ENCODE measurements at regions not wholly inside any gene's neighbourhood (a gene's known extent, or its start where the extent isn't known, plus 50 kb on each side); places are given as distances from the start of the nearest gene placed in this dataset.

DNA sequence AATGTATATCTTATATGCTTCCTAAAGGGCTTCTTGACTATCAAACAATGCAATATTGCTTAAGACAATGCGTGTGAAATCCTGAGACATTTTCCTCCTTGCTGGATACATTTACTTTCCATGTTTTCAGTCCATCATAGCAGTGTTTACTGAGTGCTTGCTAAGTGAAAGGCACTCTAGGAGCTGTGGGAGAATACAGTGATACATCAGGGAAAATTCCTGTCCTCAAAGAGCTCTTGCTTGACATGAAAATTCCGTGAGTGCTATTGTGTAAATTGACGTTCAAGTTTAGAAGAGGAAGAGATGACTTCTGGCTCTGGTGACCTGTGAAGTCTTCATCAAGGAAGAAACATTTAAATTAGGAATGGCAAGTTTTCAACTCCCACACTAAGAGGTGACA is 449.4 kb upstream of the SOX11 start:
- no peak overlapping the region for H3K27ac Mint-ChIP-seq (ENCODE audit: unreplicated experiment)

DNA sequence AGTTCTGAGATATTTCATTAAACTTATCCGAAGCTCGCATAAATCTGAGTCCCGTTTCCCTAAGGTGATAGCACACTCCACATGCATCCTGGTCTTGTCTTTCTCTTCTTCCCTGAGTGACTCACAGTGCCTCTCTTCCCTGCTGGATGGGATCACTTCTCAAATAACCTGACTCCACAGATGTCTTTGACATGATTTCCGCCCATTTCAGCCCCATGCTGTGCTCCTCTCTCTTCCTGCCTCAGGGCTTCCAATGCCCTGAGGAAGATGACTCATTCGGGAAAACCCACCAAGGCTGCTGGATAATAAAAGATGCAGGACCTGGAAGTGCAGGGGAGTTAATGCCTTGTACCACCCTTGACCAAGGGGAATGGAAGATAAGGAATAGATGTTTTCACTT is 441.7 kb upstream of the SOX11 start:
- Mint-ChIP-seq H3K36me3 (ENCODE audit: low read depth) (peaks cover 6% of the 10 kb centered on the region), H3K27ac (ENCODE audit: unreplicated experiment) (no peak overlapping the region), H3K4me3 (no peak overlapping the region), H3K4me1 (peaks cover 12% of the 10 kb centered on the region), H3K9me3 (peaks cover 13% of the 10 kb centered on the region), H3K27me3 (ENCODE audit: low read depth) (no peaks in the 10 kb centered on the region)
- TF ChIP-seq, protein P1, sequence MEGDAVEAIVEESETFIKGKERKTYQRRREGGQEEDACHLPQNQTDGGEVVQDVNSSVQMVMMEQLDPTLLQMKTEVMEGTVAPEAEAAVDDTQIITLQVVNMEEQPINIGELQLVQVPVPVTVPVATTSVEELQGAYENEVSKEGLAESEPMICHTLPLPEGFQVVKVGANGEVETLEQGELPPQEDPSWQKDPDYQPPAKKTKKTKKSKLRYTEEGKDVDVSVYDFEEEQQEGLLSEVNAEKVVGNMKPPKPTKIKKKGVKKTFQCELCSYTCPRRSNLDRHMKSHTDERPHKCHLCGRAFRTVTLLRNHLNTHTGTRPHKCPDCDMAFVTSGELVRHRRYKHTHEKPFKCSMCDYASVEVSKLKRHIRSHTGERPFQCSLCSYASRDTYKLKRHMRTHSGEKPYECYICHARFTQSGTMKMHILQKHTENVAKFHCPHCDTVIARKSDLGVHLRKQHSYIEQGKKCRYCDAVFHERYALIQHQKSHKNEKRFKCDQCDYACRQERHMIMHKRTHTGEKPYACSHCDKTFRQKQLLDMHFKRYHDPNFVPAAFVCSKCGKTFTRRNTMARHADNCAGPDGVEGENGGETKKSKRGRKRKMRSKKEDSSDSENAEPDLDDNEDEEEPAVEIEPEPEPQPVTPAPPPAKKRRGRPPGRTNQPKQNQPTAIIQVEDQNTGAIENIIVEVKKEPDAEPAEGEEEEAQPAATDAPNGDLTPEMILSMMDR (conservative IDR thresholded peaks at IDR 0.05) = no peak
- DNase-seq (ENCODE audit: low read depth, low spot score) = no peak

More for the DNA sequence above, 449.4 kb upstream of the SOX11 start:
- TF ChIP-seq, protein P1 (conservative IDR thresholded peaks at IDR 0.05) = no peak
- Mint-ChIP-seq H3K9me3 (no peaks in the 10 kb centered on the region), H3K4me1 (peaks cover 10% of the 10 kb centered on the region), H3K27me3 (ENCODE audit: low read depth) (no peaks in the 10 kb centered on the region), H3K4me3 (no peak overlapping the region), H3K36me3 (ENCODE audit: low read depth) (no peaks in the 10 kb centered on the region)
- DNase-seq (ENCODE audit: low read depth, low spot score) = no peak

DNA sequence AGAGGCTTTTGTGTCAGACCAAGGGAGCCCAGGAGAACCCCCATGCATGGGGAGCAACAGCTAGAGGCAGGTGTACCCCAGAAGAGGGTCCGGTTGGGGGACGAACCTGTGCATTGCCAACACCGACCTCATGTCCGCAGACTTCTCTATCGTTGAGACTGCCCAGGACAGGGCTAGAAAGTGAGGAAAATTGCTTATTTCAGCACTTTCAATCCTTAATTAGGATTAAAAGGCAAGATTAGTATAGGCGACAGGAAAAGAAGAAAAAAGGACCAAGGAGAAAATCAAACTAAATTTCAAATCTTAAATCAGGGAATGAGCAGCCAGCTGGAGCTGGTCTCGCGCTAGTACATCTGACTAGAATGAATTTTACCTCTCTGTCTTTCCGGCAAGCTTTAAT is 438.9 kb upstream of the SOX11 start:
- no peaks in the 10 kb centered on the region for H3K27me3 Mint-ChIP-seq (ENCODE audit: low read depth)
- H3K36me3 Mint-ChIP-seq (ENCODE audit: low read depth) = peaks cover 9% of the 10 kb centered on the region
- no peak overlapping the region for H3K4me3 Mint-ChIP-seq
- TF ChIP-seq, protein P1 (conservative IDR thresholded peaks at IDR 0.05) = no peak
- no peak overlapping the region for H3K27ac Mint-ChIP-seq (ENCODE audit: unreplicated experiment)
- H3K9me3 Mint-ChIP-seq = peaks cover 13% of the 10 kb centered on the region
- peaks cover 12% of the 10 kb centered on the region for H3K4me1 Mint-ChIP-seq
- DNase-seq (ENCODE audit: low read depth, low spot score) = no peak

DNA sequence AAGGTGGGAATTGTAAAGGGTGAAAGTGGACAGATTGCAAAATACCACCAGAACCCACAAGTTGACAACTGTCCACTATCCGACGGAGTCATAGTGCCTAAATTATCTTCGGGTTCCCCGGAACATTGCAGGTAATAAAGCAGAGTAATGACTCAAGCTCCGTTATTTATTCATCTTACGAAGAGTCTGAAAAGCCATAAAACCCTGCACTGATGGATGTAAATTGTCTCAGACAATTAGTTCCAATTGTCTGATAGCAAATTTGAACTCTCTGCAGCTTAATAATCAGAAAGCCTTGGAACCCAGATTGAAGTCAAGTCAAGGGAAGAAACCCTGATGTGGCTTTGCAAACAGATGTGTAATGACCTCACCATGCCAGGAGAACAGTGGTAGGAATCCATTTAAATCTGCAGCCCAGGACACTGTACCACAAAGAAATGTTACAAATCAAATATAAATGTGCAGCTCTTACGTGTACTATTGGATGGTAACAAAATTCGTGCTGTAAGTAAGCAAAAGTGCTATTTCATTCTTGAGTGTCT is 437.3 kb upstream of the SOX11 start:
- Mint-ChIP-seq H3K4me3 (no peak overlapping the region), H3K4me1 (peaks cover 12% of the 10 kb centered on the region), H3K27ac (ENCODE audit: unreplicated experiment) (no peak overlapping the region), H3K27me3 (ENCODE audit: low read depth) (no peaks in the 10 kb centered on the region), H3K9me3 (peaks cover 19% of the 10 kb centered on the region), H3K36me3 (ENCODE audit: low read depth) (peaks cover 17% of the 10 kb centered on the region)
- TF ChIP-seq, protein P1 (conservative IDR thresholded peaks at IDR 0.05) = no peak
- no peak for DNase-seq (ENCODE audit: low read depth, low spot score)

DNA sequence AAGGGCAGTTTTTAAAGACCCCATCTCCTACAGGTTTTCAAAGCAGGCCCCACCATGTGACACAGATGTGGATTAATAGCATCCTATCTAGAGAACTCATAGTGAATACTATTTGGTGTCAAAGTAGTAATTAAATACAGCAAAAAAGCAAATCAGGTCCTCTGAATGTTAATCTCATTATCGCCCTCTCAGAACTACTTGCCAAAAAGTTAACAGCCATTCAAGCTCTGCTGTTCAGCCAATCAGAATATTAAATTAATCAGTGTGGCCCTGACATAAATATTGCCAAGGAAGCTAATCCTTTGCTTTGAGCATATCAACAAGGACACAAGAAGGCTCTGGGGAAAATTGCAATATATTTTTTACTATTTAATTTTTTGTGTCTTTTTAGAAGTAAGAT is 428.9 kb upstream of the SOX11 start:
- DNase-seq (ENCODE audit: low read depth, low spot score) = no peak
- Mint-ChIP-seq H3K36me3 (ENCODE audit: low read depth) (peaks cover 14% of the 10 kb centered on the region), H3K4me1 (peaks cover 12% of the 10 kb centered on the region), H3K27me3 (ENCODE audit: low read depth) (no peaks in the 10 kb centered on the region), H3K27ac (ENCODE audit: unreplicated experiment) (no peak overlapping the region), H3K9me3 (peaks cover 13% of the 10 kb centered on the region), H3K4me3 (no peak overlapping the region)
- TF ChIP-seq, protein P1 (conservative IDR thresholded peaks at IDR 0.05) = no peak

Measured in neural crest cell (in vitro differentiated cells).